ENCODE measurements at regions not wholly inside any gene's neighbourhood (a gene's known extent, or its start where the extent isn't known, plus 50 kb on each side); places are given as distances from the start of the nearest gene placed in this dataset.

DNA sequence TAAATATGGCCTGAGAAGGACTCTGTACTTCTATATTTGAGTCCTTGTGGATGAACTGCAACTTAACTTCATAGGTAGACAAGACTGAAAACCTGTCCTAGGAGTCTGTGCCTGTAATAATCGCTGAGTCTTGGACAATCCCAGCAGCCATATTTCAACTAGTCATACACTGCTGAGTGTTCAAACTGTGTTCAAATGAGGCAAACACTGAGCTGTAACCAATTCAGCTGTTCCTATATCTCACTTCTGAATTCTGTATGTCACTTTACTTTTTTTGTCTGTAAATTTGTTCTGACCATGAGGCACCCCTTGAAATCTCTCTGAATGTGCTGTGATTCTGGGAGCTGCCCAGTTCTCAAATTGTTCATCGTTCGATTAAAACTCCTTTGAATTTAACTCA lies 72.4 kb downstream of the FOXF2 start:
- no peak for TF ChIP-seq POLR2A (IDR thresholded peaks at IDR 0.05)
- TF ChIP-seq, protein P1, sequence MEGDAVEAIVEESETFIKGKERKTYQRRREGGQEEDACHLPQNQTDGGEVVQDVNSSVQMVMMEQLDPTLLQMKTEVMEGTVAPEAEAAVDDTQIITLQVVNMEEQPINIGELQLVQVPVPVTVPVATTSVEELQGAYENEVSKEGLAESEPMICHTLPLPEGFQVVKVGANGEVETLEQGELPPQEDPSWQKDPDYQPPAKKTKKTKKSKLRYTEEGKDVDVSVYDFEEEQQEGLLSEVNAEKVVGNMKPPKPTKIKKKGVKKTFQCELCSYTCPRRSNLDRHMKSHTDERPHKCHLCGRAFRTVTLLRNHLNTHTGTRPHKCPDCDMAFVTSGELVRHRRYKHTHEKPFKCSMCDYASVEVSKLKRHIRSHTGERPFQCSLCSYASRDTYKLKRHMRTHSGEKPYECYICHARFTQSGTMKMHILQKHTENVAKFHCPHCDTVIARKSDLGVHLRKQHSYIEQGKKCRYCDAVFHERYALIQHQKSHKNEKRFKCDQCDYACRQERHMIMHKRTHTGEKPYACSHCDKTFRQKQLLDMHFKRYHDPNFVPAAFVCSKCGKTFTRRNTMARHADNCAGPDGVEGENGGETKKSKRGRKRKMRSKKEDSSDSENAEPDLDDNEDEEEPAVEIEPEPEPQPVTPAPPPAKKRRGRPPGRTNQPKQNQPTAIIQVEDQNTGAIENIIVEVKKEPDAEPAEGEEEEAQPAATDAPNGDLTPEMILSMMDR (IDR thresholded peaks at IDR 0.05), result no peak
- 94% methylated on average over 3 of the region's 3 CpGs for WGBS (ENCODE audit: insufficient coverage, low coverage, low lambda C conversion rate, missing lambda C conversion rate)
- intact Hi-C loops (cut with DNase I), result no loop called here

DNA sequence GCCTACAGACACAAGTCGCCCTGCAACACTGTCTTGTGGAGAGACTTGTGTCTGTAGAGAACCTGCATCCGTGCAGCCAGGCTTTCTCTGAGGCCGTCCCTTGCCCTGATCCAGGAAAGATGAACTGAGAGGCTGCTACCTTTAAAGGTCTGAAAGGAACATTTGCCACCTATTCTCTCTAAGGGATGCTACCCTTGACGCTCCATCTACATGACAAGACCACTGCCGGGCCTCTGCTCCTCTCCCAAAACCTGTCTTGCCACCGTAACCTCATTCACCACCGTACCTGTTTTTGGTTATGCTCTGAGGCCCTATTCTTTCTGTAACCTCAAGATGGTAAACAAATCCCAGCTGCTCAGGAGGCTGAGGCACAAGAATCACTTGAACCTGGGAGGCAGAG lies 73.9 kb downstream of the FOXF2 start:
- DNase-seq (no peak), ATAC-seq (no peak)
- no peaks in the 10 kb centered on the region for H3K27me3 ChIP-seq
- no peaks in the 10 kb centered on the region for H3K36me3 ChIP-seq
- intact Hi-C loops (cut with DNase I), result no loop called here
- H3K9me3 ChIP-seq, result no peaks in the 10 kb centered on the region
- 78% methylated on average over 4 of the region's 7 CpGs for WGBS (ENCODE audit: insufficient coverage, low coverage, low lambda C conversion rate, missing lambda C conversion rate)
- H3K27ac ChIP-seq, result no peak overlapping the region
- H3K4me1 ChIP-seq, result no peaks in the 10 kb centered on the region
- H3K4me3 ChIP-seq, result no peak overlapping the region
- TF ChIP-seq, protein P1 (IDR thresholded peaks at IDR 0.05), result no peak
- TF ChIP-seq POLR2A (IDR thresholded peaks at IDR 0.05), result no peak

More for the DNA sequence above, 72.4 kb downstream of the FOXF2 start:
- Histone ChIP-seq H3K9me3 (no peaks in the 10 kb centered on the region), H3K36me3 (no peaks in the 10 kb centered on the region), H3K4me3 (no peak overlapping the region), H3K27me3 (no peaks in the 10 kb centered on the region), H3K4me1 (no peaks in the 10 kb centered on the region), H3K27ac (no peak overlapping the region)
- ATAC-seq (no peak), DNase-seq (no peak)

DNA sequence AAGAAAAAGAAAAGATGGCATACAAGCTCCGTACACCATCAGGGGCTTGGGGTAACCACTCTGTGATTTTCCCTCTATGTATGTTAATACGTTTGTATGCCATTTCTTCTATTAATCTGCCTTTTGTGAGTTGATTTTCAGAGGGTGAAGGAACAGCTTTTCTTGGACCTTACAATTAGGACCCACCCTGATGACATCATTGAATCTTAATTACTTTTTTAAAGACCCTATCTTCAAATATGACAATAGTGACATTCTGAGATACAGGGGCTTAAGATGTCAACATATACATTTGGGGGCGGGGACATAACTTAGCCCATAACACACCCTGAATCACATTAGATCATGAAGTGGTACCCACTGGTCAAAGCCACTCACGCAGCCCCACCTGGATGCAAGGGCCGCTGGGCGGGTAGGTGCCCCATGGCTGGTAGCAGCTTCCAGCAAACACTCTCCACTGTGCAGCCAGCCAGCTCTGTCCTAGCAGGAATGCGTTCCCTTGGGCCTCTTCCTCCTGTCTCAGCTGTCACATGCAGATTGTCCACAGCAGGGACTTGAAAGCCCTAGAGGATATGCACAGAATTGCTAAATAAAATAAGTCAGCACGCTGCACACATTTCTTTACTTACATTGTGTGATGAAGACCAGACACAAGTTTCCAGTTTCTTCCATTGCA lies 74.5 kb downstream of the FOXF2 start:
- no peaks in the 10 kb centered on the region for H3K36me3 ChIP-seq
- intact Hi-C loops (cut with DNase I), result no loop called here
- no peak overlapping the region for H3K4me3 ChIP-seq
- TF ChIP-seq POLR2A (IDR thresholded peaks at IDR 0.05), result no peak
- TF ChIP-seq, protein P1 (IDR thresholded peaks at IDR 0.05), result no peak
- no peaks in the 10 kb centered on the region for H3K4me1 ChIP-seq
- H3K27ac ChIP-seq, result no peak overlapping the region
- H3K27me3 ChIP-seq, result no peaks in the 10 kb centered on the region
- H3K9me3 ChIP-seq, result no peaks in the 10 kb centered on the region
- DNase-seq, result no peak
- WGBS (ENCODE audit: insufficient coverage, low coverage, low lambda C conversion rate, missing lambda C conversion rate), result 88% methylated on average over 4 of the region's 8 CpGs
- ATAC-seq, result no peak

DNA sequence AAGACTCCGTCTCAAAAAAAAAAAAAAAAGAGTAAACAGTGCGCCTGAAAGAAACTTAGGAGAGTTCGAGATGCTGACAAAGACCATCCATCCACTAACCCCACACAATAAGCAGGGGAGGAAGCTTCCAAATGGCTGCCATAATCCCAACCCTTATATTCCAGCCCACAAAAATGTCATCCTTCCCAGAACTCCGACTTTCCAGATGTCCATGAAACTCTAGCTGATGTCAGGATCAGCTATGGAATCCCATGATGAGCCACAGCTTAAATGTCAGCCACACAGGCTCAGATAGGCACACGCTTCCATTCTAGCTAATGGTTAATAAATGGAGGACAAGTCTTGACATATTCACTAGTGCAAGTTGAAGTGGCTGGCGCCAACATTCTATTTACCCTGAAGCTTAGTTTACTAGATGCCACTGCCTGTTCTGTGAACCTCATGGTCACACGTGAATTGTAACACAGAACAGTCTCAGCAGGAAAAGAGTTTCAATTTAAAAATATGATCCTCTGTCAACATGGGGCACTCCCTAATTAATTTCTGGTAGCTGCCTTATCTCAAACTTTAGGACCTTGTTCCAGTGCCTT lies 75.5 kb downstream of the FOXF2 start:
- ATAC-seq (no peak), DNase-seq (no peak)
- Histone ChIP-seq H3K4me1 (no peaks in the 10 kb centered on the region), H3K4me3 (no peak overlapping the region), H3K36me3 (no peaks in the 10 kb centered on the region), H3K9me3 (no peaks in the 10 kb centered on the region), H3K27ac (no peak overlapping the region), H3K27me3 (no peaks in the 10 kb centered on the region)
- 68% methylated on average over 6 of the region's 7 CpGs for WGBS (ENCODE audit: insufficient coverage, low coverage, low lambda C conversion rate, missing lambda C conversion rate)
- TF ChIP-seq, protein P1 (IDR thresholded peaks at IDR 0.05), result no peak
- no peak for TF ChIP-seq POLR2A (IDR thresholded peaks at IDR 0.05)
- intact Hi-C loops (cut with DNase I), result no loop called here
